KG1 (cell line): ENCODE measurements at regions not wholly inside any gene's neighbourhood (a gene's known extent, or its start where the extent isn't known, plus 50 kb on each side); places are given as distances from the start of the nearest gene placed in this dataset.
A peak's percentile ranks its signal among the peaks of the same experiment; 100 is the strongest.
"Not testable (repeated sequence)": the region's sequence is repeated elsewhere in the genome, so short reads cannot be mapped to it uniquely, and the experiment has no call there.

ENCODE experiments used
- DNase-seq: peaks from one replicate; lab custom pipeline; 2025; lab: John Stamatoyannopoulos, UW

- DNase-seq: no peak
Measured at GRCh38 chr9:72471096-72471495, 50.3 kb upstream of the TMC1 start.

GRCh38 chr9:72467766-72468738, 53.4 kb upstream of the TMC1 start:
- no peak for DNase-seq

GRCh38 chr9:72465593-72465984, 55.8 kb upstream of the TMC1 start:
- no peak for DNase-seq

GRCh38 chr9:72464857-72465592, 56.4 kb upstream of the TMC1 start:
- DNase-seq: peak; percentile 56

- DNase-seq: no peak
Measured at GRCh38 chr9:72462340-72462739, 59.1 kb upstream of the TMC1 start.

GRCh38 chr9:72460342-72461312, 60.8 kb upstream of the TMC1 start:
- no peak for DNase-seq

GRCh38 chr9:72459308-72459707, 62.1 kb upstream of the TMC1 start:
- DNase-seq: no peak

- DNase-seq: no peak
Measured at GRCh38 chr9:72458153-72458552, 63.3 kb upstream of the TMC1 start.

- DNase-seq: no peak
Measured at GRCh38 chr9:72457366-72457765, 64.0 kb upstream of the TMC1 start.

- DNase-seq: no peak
Measured at GRCh38 chr9:72454871-72455491, 66.4 kb upstream of the TMC1 start.

GRCh38 chr9:72453797-72454196, 67.6 kb upstream of the TMC1 start:
- DNase-seq: no peak

- DNase-seq: not testable (repeated sequence)
Measured at GRCh38 chr9:72446241-72446640, 75.2 kb upstream of the TMC1 start.

GRCh38 chr9:72445306-72445995, 76.0 kb upstream of the TMC1 start:
- DNase-seq: no peak

GRCh38 chr9:72444435-72444834, 77.0 kb upstream of the TMC1 start:
- no peak for DNase-seq

GRCh38 chr9:72443855-72444254, 77.6 kb upstream of the TMC1 start:
- no peak for DNase-seq

GRCh38 chr9:72441848-72442607, 77.0 kb upstream of the ZFAND5 start:
- DNase-seq: no peak

GRCh38 chr9:72440992-72441847, 76.2 kb upstream of the ZFAND5 start:
- DNase-seq: no peak

GRCh38 chr9:72440378-72440777, 75.4 kb upstream of the ZFAND5 start:
- no peak for DNase-seq

- DNase-seq: not testable (repeated sequence)
Measured at GRCh38 chr9:72433616-72434267, 68.7 kb upstream of the ZFAND5 start.
